NCI-H526 treated with DMSO at 0.1 percent for 48 hours (cell line): ENCODE measurements at regions not wholly inside any gene's neighbourhood (a gene's known extent, or its start where the extent isn't known, plus 50 kb on each side); places are given as distances from the start of the nearest gene placed in this dataset.
"Not testable (repeated sequence)": the region's sequence is repeated elsewhere in the genome, so short reads cannot be mapped to it uniquely, and the experiment has no call there.

Experiments
- DNase-seq: peaks from one replicate; lab custom pipeline; 2025; lab: John Stamatoyannopoulos, UW

GRCh38 chr18:78271790-78272189 is 707.8 kb upstream of the SALL3 start:
- no peak for DNase-seq

- DNase-seq = no peak
These were observed 705.7 kb upstream of the SALL3 start for GRCh38 chr18:78273876-78274275.

GRCh38 chr18:78283425-78283824 is 696.2 kb upstream of the SALL3 start:
- DNase-seq = not testable (repeated sequence)

GRCh38 chr18:78292618-78293380 is 686.8 kb upstream of the SALL3 start:
- no peak for DNase-seq

- DNase-seq = no peak
These were observed 686.1 kb upstream of the SALL3 start for GRCh38 chr18:78293540-78293939.

- DNase-seq = no peak
These were observed 685.6 kb upstream of the SALL3 start for GRCh38 chr18:78293940-78294541.

GRCh38 chr18:78295262-78295661 is 684.4 kb upstream of the SALL3 start:
- DNase-seq = no peak

GRCh38 chr18:78296166-78296565 is 683.5 kb upstream of the SALL3 start:
- DNase-seq = no peak

- no peak for DNase-seq
These were observed 682.6 kb upstream of the SALL3 start for GRCh38 chr18:78297048-78297447.

- DNase-seq = no peak
These were observed 676.0 kb upstream of the SALL3 start for GRCh38 chr18:78303519-78304191.

- DNase-seq = no peak
These were observed 675.1 kb upstream of the SALL3 start for GRCh38 chr18:78304192-78305164.

- DNase-seq = no peak
These were observed 673.8 kb upstream of the SALL3 start for GRCh38 chr18:78305789-78306188.

- no peak for DNase-seq
These were observed 670.3 kb upstream of the SALL3 start for GRCh38 chr18:78309307-78309706.

GRCh38 chr18:78309924-78310323 is 669.7 kb upstream of the SALL3 start:
- no peak for DNase-seq

- DNase-seq = no peak
These were observed 660.4 kb upstream of the SALL3 start for GRCh38 chr18:78319264-78319663.

GRCh38 chr18:78319961-78320360 is 659.7 kb upstream of the SALL3 start:
- DNase-seq = no peak

- no peak for DNase-seq
These were observed 658.2 kb upstream of the SALL3 start for GRCh38 chr18:78321402-78321801.

GRCh38 chr18:78323453-78324197 is 656.0 kb upstream of the SALL3 start:
- no peak for DNase-seq

GRCh38 chr18:78327643-78328042 is 652.0 kb upstream of the SALL3 start:
- DNase-seq = no peak

- DNase-seq = no peak
These were observed 648.9 kb upstream of the SALL3 start for GRCh38 chr18:78330766-78331165.

GRCh38 chr18:78352910-78353309 is 626.7 kb upstream of the SALL3 start:
- DNase-seq = no peak
